Kidney glomerular epithelial cell (primary cell): ENCODE measurements at regions not wholly inside any gene's neighbourhood (a gene's known extent, or its start where the extent isn't known, plus 50 kb on each side); places are given as distances from the start of the nearest gene placed in this dataset.

Experiments used
- DNase-seq: peaks from one replicate; lab custom pipeline; 2025; lab: John Stamatoyannopoulos, UW

GRCh38 chr18:45488645-45489044 lies 126.6 kb upstream of the SLC14A2 start:
- no peak for DNase-seq

DNA sequence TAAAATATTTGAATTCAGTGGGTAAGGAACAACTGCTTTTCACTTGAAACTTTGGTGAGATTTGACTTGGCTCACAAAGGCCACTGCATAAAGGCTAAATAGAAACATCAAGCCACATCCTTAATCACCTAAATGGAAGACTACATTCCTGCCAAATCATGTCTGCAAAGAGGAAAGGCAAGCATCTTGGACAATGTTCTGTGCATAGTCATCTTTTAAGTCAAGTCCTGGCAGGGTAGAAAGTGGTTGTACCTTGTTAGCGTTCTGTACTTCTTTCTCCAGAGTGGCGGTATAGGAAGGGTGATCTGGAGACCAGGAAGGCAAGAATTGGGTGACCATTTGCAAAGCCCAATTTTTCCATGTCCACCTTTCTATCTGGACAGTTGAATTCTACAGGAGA lies 121.4 kb upstream of the SLC14A2 start:
- no peak for DNase-seq

DNA sequence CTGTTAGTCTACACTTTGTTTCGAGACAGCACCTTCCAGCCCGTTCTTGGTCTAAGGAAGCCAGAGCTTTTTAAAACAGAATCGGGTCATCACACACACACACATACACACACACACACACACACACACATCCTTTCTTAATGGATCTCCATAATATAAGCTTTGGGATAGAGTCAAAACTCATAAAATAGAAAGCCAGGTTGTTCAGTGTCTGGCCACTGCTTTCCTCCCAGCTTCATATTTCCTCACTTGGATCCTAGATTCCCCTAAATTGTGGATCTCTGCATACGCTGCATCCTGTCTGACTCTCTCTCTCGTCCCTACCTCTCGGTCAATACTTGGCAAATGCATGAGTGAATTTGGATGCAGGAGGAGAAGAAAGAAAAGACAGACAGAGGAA lies 120.5 kb upstream of the SLC14A2 start:
- DNase-seq = no peak

GRCh38 chr18:45496741-45497140 lies 118.5 kb upstream of the SLC14A2 start:
- no peak for DNase-seq

- DNase-seq = no peak
Observed at GRCh38 chr18:45497595-45498286, 117.5 kb upstream of the SLC14A2 start.

DNA sequence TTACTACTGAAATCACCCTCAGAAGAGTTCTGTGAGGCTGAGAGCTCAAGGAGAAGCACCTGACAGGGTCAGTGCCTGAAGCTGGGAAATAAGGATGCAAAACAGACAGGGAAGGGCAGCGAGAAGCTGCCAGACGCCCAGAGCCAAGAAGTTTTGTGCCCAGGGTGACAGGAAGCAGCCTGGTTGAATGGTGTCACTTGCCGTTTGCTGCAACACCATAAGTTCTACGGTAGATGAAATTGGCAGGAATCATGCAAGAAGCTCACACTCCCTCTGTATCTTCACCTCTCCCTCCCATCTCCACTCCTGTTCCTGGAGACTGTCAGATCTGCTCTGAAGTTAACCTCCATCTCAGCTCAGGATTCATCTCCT lies 117.0 kb upstream of the SLC14A2 start:
- no peak for DNase-seq

- no peak for DNase-seq
Observed at GRCh38 chr18:45503990-45504389, 111.3 kb upstream of the SLC14A2 start.

- no peak for DNase-seq
Observed at GRCh38 chr18:45505497-45506206, 109.6 kb upstream of the SLC14A2 start.

- DNase-seq = no peak
Observed at GRCh38 chr18:45506951-45507350, 108.3 kb upstream of the SLC14A2 start.

DNA sequence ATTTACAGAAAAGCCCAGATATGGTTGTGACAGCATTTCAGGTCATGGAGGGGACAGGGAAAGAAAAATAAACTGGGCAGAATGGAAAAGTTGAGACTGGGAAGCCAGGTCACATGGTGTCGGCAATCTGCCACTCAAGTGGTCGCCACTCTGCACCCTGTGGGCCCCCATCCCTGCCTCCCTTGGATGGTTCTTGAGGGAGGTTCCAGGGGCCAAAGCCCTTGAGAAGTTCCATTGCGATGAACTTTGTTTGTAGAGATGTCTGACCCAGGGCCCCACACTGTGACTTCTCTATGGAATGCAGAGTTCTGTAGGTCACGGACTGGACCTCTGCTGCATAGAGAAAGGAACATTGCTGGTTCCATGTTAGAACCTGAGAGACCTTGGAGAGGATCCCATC lies 105.7 kb upstream of the SLC14A2 start:
- DNase-seq = no peak

DNA sequence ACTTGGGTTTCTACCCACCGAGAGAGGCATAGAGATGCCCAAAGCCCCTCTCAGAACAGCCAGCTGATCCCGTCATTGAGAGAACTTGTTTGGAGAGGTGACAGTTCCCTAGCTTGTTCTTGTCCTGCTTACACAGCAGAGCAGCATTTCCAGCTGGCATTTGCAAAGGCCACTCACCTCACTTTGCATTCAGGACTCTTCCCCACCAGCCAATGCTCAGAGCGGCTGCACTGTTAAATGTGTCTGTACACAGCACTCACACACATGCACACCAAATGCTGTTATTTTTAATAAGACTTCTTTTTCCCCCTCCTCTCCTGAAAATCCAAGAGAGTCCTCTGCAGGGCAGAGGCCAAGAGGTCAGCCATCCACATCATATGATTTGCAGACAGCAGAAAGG lies 104.6 kb upstream of the SLC14A2 start:
- no peak for DNase-seq

DNA sequence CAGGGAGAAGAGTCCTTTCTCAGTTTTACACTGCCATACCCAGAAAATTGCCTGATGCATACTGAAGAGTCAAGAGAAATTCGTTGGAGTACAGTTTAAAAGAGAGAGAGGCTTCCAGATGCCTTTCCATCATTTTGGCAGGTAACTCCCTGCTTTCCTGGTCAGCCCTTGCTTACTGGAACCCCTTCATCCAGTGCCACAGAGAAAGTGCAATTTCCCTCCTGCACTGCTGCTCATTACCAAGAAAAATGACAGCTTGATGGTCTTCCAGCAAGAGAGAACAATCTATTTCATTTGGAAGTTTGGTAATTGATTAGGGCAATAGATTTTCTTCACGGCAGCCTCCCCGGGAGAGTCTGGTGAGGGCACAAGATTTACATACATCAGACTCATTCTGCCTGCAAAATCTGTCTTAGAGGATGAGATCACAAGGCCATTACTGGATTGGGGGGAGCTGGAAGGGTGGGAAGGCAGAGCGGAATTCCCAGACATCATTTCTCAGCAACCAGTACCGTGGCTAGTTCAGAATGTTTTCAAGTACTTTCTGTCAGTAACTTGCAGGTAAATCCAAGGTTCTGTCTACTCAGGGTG lies 102.8 kb upstream of the SLC14A2 start:
- DNase-seq = no peak

- no peak for DNase-seq
Observed at GRCh38 chr18:45517181-45517741, 98.0 kb upstream of the SLC14A2 start.

DNA sequence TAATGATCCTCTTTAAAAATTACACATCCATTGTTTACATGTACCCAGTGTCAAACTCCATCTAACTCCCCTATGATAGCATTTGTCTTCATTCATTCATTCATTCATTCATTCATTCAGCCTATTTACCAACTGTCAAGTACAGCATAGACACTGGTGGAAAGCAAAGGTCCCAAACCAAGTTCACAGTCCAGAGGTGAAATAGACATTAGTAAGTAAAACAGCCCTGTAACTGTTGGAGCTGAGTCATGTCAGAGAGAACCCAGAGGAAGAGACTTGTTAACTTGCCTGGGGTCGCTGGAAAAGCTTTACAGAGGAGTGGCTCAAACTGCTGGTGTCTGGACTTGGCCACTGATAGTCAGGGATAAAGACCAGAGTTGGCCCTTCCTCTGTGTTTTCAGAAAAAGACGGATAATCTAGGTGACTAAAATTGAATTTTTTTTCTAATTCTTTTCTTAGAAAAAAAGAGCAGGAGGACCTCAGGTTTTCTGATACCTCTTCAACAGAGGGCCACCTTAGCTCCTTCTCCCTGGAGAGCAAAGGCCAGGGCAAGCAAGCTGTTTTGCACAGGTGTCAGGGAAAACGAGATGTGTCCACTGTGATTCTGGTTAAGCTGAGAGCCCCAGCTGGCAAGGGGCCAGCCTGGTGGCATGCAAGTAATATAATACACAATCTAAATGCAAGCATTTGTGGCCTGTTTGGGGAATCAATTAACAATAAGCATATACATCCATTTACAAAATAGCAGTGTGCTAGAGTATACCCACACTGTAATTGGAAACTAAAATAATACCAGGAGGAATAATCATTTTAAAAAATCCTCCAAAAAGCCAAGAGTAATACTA lies 96.7 kb upstream of the SLC14A2 start:
- DNase-seq = no peak

DNA sequence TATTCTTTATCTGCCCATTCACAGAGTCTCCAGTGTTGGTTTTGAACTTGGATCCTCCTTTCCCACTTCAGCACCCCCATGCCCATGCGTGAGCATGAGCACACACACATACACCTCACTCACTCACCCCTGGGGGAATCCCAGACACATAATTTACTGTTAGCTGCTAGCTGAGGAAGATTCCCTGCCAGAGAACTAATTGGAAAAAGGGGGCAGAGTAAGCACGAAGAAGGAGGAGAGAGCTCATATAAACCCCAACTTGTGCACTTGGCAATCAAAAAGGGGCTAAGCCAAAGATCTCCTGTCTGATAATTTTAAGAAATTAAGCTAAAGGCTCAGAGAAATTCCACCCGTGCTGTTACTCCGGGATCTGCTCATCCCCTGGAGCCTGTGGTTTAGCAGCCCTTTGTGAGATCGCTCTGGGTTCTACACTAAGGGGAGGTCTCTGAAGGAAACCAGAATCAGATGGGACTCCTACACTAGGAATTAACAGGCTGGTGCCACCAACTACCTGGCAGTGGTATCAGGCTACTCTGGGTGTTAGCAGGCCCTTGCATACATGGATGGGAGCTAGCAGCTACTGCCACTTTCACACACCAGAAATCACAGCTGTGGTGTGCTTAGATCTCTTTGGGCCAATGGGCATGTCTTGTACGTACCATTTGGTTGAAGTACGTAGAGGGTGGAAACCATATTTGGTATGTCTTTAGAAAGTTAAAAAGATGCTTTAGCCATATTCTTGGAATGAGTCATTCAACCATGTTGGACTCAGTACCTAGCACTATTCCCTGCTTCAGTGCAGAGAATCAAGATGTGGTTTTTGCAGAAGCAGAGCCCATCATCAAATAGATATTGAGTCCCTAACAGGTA lies 95.6 kb upstream of the SLC14A2 start:
- no peak for DNase-seq

DNA sequence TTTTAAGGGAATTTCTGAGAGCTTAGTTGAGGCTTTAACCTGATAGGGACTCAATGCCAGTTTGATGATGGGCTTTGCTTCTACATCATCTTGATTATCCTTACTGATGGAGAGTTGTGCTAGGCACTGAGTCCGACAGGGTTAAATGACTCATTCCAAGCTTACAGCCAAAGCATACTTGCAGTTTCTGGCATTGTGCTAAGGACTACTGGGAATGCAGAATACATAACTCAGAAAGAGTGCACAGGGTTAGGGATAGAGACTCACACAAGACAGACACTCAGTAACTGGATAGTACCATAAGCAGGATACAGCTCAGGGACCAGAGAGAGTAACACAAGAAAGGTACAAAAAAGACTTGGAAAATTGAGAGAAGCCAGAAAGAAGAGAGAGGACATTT lies 94.1 kb upstream of the SLC14A2 start:
- DNase-seq = no peak

GRCh38 chr18:45521777-45522176 lies 93.5 kb upstream of the SLC14A2 start:
- DNase-seq = no peak

GRCh38 chr18:45522371-45522770 lies 92.9 kb upstream of the SLC14A2 start:
- no peak for DNase-seq

- no peak for DNase-seq
Observed at GRCh38 chr18:45525301-45525700, 90.0 kb upstream of the SLC14A2 start.

DNA sequence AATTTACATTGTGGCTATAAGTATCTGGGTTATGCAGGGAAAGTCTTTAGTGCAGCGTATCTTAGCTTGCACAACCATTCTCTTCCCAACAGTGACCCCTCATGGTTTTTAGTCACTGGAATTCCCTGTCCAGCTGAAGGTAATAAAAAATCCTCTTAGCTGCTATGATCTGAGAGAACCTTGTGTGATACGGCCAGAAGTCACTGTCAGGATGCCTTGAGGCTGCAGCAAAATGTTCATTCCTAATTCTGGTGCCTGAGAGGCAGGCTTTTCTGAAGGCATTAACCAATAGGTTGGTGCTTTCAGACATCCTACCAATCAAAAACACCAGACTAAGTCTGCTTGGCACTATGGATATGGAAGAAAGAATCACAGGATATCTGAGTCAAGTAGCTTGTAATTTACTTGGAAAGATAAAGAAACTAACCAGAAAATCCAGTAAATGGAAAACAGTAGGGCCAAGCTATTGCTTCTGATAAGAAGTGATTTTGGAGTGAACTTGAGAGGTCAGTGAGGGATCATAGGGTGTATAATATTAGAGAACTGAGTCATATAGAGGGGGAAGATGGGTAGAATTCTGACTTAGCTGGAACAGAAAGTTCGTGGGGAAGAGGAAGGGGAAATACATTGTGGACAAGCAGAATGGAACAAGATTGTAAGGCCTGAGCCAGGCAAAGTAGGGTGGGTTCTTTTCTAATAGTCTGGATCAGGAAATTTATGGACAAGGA lies 89.0 kb upstream of the SLC14A2 start:
- no peak for DNase-seq

GRCh38 chr18:45527891-45528290 lies 87.4 kb upstream of the SLC14A2 start:
- no peak for DNase-seq
